Esophagus (tissue), 2 donors: ENCODE measurements at regions not wholly inside any gene's neighbourhood (a gene's known extent, or its start where the extent isn't known, plus 50 kb on each side); places are given as distances from the start of the nearest gene placed in this dataset.

Experiments used
- H3K27ac ChIP-seq, 2 donors: one replicate each; pipeline ENCODE4 v1.5.1; 2013; ENCODE audit warnings: low read depth in 2 of 2, mild to moderate bottlenecking in 2 of 2, inconsistent platforms in 1 of 2, low read length in 1 of 2, moderate library complexity in 1 of 2
- H3K27me3 ChIP-seq, 2 donors: one replicate each; pipeline ENCODE4 v1.6.1; 2013; ENCODE audit warnings: low read length in 2 of 2, control low read depth in 1 of 2, mild to moderate bottlenecking in 1 of 2; ENCODE audit not compliant: insufficient read depth in 2 of 2, control insufficient read depth in 1 of 2
- H3K36me3 ChIP-seq, 2 donors: one replicate each; pipeline ENCODE4 v1.6.1; 2013; ENCODE audit warnings: low read length in 1 of 2; ENCODE audit not compliant: control insufficient read depth in 2 of 2, insufficient read depth in 2 of 2
- H3K4me1 ChIP-seq, 2 donors: one replicate each; pipeline ENCODE4 v1.6.1; 2013; ENCODE audit warnings: low read length in 1 of 2; ENCODE audit not compliant: control insufficient read depth in 2 of 2, insufficient read depth in 2 of 2
- H3K4me3 ChIP-seq, 2 donors: one replicate each; pipeline ENCODE4 v1.5.1; 2013; ENCODE audit warnings: low read length in 2 of 2, mild to moderate bottlenecking in 2 of 2, low read depth in 1 of 2, moderate library complexity in 1 of 2
- H3K9me3 ChIP-seq, 2 donors: one replicate each; pipeline ENCODE4 v1.6.1; 2013; ENCODE audit warnings: mild to moderate bottlenecking in 2 of 2, low read depth in 1 of 2, low read length in 1 of 2, moderate library complexity in 1 of 2; ENCODE audit not compliant: control insufficient read depth in 2 of 2, insufficient read depth in 1 of 2
- WGBS, 2 donors: extraction: QIAGEN DNeasy Blood & Tissue Kit; methylation state at CpG; one replicate each; pipeline ENCODE4 v1.1.7; 2013; 5-methylcytosine and 5-hydroxymethylcytosine counted together
- donor health status: healthy with polysubstance abuse.
- donor health status: Bipolar disorder and iron deficiency.

DNA sequence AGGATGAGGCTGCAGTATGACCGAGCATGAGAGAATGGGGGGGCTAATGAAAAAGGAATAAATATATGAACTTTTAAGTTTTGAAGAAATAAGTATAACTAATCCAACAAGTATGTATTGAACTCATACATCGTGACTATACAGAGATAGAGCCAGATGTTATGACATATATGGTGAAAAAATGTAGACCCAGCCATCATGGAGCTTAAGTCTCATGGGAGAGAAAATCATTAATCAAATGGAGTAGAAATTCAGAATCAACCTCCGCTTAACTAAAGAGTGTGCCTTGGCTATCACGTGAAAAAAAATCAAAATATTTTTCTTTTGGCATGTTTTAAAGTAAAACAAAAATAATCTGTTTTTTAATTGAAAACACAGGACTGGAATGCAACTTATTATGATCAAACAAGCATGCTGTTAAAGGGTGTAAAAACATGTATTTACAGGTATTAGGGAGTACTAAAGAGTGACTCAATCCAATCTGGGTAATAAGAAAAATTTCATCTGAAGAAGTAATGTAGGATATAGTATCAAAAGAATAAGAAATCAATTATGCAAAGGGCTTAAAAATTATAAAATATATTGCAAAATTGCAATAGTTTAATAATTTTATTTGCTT is 868.5 kb upstream of the NUDT12 start:
- Histone ChIP-seq H3K4me3 (no peak overlapping the region), H3K27ac (no peak overlapping the region), H3K9me3 (no peaks in the 10 kb centered on the region), H3K36me3 (no peaks in the 10 kb centered on the region), H3K27me3 (no peaks in the 10 kb centered on the region), H3K4me1 (no peaks in the 10 kb centered on the region)
- 60 to 65% methylated on average over 4 of the region's 4 CpGs for WGBS, 2 donors

DNA sequence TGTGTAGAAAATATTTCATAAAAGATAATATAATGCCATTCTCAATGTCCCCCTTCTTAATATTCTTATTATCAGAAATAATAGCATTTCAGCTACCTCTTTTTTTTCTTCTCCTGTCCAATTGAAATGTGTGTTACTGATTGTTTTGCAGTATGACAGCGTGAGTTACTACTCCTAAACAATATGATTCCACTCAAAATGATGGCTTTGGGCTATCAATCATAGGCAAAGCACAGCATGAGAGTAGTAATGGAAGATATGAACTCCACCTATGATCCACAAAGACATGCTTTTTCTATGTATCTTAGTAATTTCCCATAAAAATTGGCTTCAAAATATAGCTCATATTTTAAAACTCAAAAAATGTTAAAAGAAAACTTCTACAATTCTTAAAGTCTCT is 867.3 kb upstream of the NUDT12 start:
- no peak overlapping the region for H3K4me3 ChIP-seq
- 57 to 77% methylated on average over 1 of the region's 1 CpG for WGBS, 2 donors
- H3K4me1 ChIP-seq = no peaks in the 10 kb centered on the region
- H3K27ac ChIP-seq = no peak overlapping the region
- H3K9me3 ChIP-seq = no peaks in the 10 kb centered on the region
- no peaks in the 10 kb centered on the region for H3K36me3 ChIP-seq
- no peaks in the 10 kb centered on the region for H3K27me3 ChIP-seq

DNA sequence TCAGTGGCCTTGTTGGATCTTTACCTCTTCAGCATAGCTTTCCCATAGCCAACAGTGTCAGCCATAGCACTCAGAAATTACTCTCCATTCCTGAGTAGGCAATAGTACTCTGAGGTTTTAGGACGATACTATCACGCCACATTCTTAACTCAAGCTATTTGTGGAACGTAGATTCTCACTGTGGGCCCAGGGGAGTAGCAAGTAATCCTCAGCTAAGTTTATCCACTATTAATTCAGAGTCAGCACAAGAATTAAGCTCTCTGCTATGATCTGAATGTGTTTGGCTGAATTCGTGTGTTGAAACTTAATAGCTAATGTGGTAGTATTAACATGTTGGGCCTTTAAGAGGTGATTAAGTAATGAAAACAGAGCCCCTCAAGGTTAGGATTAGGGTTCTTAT is 858.8 kb upstream of the NUDT12 start:
- WGBS, 2 donors = 76 to 78% methylated on average over 4 of the region's 4 CpGs
- no peak overlapping the region for H3K4me3 ChIP-seq
- no peak overlapping the region for H3K27ac ChIP-seq
- no peaks in the 10 kb centered on the region for H3K4me1 ChIP-seq
- H3K27me3 ChIP-seq = no peaks in the 10 kb centered on the region
- H3K9me3 ChIP-seq = peaks cover 0 to 4% of the 10 kb centered on the region in 2 donors
- H3K36me3 ChIP-seq = no peaks in the 10 kb centered on the region

DNA sequence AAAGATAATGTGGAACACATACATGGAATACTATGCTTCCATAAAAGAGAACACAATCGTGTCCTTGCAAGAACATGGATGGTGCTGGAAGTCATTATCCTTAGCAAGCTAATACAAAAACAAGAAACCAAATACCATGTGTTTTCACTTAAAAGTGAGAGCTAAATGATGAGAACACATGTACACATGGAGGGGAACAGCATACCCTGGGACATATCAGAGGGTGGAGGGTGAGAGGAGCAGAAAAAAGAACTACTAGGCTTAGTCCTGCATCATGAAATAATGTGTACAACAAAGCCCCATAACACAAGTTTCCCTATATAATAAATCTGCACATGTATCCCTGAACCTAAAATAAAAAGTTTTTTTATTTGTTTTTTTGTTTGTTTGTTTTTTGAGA is 855.5 kb upstream of the NUDT12 start:
- H3K9me3 ChIP-seq = peaks cover 0 to 4% of the 10 kb centered on the region in 2 donors
- no peaks in the 10 kb centered on the region for H3K36me3 ChIP-seq
- H3K4me1 ChIP-seq = no peaks in the 10 kb centered on the region
- no peak overlapping the region for H3K4me3 ChIP-seq
- 84 to 97% methylated on average over 1 of the region's 1 CpG for WGBS, 2 donors
- no peak overlapping the region for H3K27ac ChIP-seq
- H3K27me3 ChIP-seq = no peaks in the 10 kb centered on the region

DNA sequence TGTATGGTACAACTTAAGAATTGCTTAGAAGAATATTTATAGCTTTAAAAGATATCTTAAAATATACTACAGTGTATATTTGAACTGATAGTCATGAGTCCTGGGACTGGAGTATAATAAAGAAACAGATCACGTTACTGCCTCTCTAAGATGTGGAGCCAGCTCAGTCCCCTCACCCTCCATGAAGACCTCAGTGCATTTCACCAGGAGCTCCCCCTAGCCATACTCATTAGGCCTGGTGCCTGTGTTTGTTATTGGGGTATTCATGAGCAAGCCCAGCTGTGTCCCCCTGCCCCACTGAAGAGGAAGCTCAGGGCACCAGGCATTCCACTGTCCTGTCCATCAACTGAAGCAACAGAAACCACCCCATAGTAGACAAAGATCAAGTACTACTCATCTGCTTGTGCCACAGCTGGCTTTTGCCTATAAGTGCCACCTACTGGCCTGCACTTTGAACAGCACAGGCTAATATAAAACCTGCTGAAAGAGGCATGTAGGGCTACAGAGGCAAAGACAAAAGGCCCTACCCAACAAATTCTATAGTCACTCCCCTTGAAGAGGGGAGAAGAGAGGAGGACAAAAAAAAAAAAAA is 850.2 kb upstream of the NUDT12 start:
- Histone ChIP-seq H3K4me1 (no peaks in the 10 kb centered on the region), H3K27me3 (no peaks in the 10 kb centered on the region), H3K36me3 (no peaks in the 10 kb centered on the region), H3K4me3 (no peak overlapping the region), H3K9me3 (no peaks in the 10 kb centered on the region), H3K27ac (no peak overlapping the region)
- whole genome bisulfite sequencing, 2 donors = 71 to 74% methylated on average over 1 of the region's 1 CpG

DNA sequence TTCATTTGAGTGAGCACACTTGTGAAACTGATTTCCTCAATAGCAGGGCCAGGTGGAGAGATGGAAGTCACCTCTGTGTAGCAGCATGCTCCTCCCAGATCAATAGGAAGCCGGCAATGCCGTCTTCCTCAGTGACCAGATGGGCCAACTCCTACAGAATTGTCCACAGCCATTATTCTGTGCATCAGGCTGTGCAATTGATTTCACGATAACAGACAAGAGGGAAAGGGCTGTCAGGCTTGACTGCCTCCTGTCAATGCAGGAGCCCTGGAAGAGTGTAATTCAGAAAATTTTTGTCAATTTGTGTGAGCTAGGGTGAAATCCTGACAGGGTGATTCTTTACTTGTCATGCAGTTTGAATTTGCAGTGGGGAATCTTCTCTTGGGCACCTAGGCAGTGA is 838.4 kb upstream of the NUDT12 start:
- Histone ChIP-seq H3K27me3 (no peaks in the 10 kb centered on the region), H3K4me3 (no peak overlapping the region), H3K36me3 (no peaks in the 10 kb centered on the region), H3K9me3 (no peaks in the 10 kb centered on the region), H3K4me1 (no peaks in the 10 kb centered on the region), H3K27ac (no peak overlapping the region)
- WGBS, 2 donors = 82 to 86% methylated on average over 3 of the region's 3 CpGs

DNA sequence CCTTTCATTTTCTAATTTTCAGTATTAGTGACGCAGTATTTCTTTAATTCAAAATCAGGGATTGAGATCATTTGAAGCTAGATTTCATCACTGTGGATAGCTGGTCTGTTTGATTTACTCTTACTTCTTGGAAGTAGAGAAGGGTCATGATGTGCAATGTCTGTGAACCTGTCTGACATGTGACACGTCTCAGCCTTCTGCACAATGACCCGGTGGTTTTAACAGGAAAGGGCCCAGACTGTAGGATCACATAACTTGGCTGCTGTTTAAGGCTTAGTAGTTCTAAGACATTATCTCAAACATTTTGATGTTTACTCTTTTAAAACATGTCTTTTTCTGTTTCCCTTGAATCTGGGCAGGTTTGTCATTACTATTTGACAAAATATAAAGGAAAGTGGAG is 823.3 kb upstream of the NUDT12 start:
- Histone ChIP-seq H3K4me1 (no peaks in the 10 kb centered on the region), H3K4me3 (no peak overlapping the region), H3K27ac (no peak overlapping the region), H3K9me3 (no peaks in the 10 kb centered on the region), H3K27me3 (no peaks in the 10 kb centered on the region), H3K36me3 (no peaks in the 10 kb centered on the region)
- WGBS, 2 donors = 58 to 71% methylated on average over 3 of the region's 3 CpGs

DNA sequence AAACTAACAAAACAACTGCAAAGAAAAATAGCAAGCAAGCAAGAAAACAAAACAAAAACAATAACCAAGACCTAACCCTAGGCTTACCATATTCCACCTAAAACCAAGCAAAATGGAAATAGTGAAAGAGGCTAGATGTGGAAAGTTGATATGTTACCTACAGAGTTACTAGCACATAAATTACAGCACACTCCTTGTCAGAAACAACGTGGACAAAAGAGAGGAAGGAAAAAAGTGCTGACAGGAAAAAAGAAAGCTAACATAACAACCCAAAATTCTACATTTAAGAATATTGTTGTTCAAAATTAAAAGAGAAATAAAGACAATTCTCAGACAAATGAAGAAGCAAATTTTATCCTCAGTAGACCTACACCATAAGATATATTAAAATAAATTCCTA is 812.8 kb upstream of the NUDT12 start:
- Histone ChIP-seq H3K36me3 (no peaks in the 10 kb centered on the region), H3K4me3 (no peak overlapping the region), H3K27me3 (no peaks in the 10 kb centered on the region), H3K27ac (no peak overlapping the region), H3K9me3 (no peaks in the 10 kb centered on the region), H3K4me1 (no peaks in the 10 kb centered on the region)
- 11 to 32% methylated on average over 1 of the region's 1 CpG for WGBS, 2 donors

DNA sequence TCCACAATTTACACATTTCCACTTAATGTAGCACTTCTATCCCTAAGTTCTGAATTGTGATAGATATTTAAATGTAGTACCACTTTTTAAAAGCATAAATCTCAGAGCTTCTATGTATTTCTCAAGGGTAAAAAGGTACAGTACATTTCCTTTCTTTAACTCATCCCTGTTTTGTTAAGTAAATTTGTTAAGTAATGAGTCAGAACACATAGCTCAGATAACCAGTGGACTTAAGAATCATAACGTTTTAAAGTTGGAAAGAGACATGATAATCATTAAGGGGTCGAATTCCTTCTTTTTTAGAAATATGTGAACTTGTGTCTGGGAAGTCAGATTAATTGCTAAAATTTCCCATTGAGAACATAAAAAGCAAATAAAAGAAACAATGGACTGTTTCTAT is 810.2 kb upstream of the NUDT12 start:
- H3K9me3 ChIP-seq = no peaks in the 10 kb centered on the region

DNA sequence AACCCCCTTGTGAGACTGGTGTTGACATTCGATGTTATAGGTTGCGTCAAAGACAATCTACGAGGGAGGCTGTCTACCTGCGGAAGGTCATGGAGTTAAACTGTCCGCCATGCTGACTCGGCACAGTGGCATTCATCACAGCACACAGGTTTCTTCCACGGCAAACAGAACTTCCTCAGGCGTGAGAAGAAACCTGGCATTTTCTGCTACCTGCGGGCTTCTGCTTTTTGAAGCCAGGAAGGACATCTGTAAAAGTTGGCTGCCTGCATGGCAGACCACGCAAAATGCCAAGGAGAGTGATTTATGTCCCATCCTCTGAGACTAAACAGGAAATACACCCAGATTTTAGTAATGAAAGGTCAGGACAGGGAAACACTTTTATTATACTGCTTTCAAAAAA is 809.8 kb upstream of the NUDT12 start:
- no peaks in the 10 kb centered on the region for H3K9me3 ChIP-seq
- H3K36me3 ChIP-seq = no peaks in the 10 kb centered on the region
- 70 to 74% methylated on average over 10 of the region's 10 CpGs for WGBS, 2 donors
- no peak overlapping the region for H3K27ac ChIP-seq
- H3K4me3 ChIP-seq = no peak overlapping the region
- no peaks in the 10 kb centered on the region for H3K4me1 ChIP-seq
- H3K27me3 ChIP-seq = no peaks in the 10 kb centered on the region

More for the DNA sequence above, 810.2 kb upstream of the NUDT12 start:
- no peaks in the 10 kb centered on the region for H3K4me1 ChIP-seq
- H3K27me3 ChIP-seq = no peaks in the 10 kb centered on the region
- H3K27ac ChIP-seq = no peak overlapping the region
- 27 to 46% methylated on average over 2 of the region's 2 CpGs for WGBS, 2 donors
- no peak overlapping the region for H3K4me3 ChIP-seq
- H3K36me3 ChIP-seq = no peaks in the 10 kb centered on the region
